GM19438 (cell line): ENCODE measurements at regions not wholly inside any gene's neighbourhood (a gene's known extent, or its start where the extent isn't known, plus 50 kb on each side); places are given as distances from the start of the nearest gene placed in this dataset.
"Not testable (repeated sequence)": the region's sequence is repeated elsewhere in the genome, so short reads cannot be mapped to it uniquely, and the experiment has no call there.

ENCODE experiments used
- ATAC-seq: cut with Tn5 transposase; IDR thresholded peaks from one replicate; pipeline ENCODE4 v1.9.1; 2021; ENCODE audit warnings: low read depth; ENCODE audit not compliant: unreplicated experiment

GRCh38 chr3:139232341-139232740 lies 111.5 kb upstream of the MRPS22 start:
- ATAC-seq: not testable (repeated sequence)

- ATAC-seq: no peak
Measured at GRCh38 chr3:139234491-139234890, 109.3 kb upstream of the MRPS22 start.

GRCh38 chr3:139235192-139235591 lies 108.6 kb upstream of the MRPS22 start:
- no peak for ATAC-seq

- no peak for ATAC-seq
Measured at GRCh38 chr3:139236336-139236735, 107.5 kb upstream of the MRPS22 start.

- ATAC-seq: no peak
Measured at GRCh38 chr3:139238281-139239030, 105.4 kb upstream of the MRPS22 start.

GRCh38 chr3:139239550-139239949 lies 104.3 kb upstream of the MRPS22 start:
- ATAC-seq: no peak

- no peak for ATAC-seq
Measured at GRCh38 chr3:139241783-139242182, 102.0 kb upstream of the MRPS22 start.

- ATAC-seq: no peak
Measured at GRCh38 chr3:139243710-139244109, 100.1 kb upstream of the MRPS22 start.

- no peak for ATAC-seq
Measured at GRCh38 chr3:139248593-139249255, 95.1 kb upstream of the MRPS22 start.

GRCh38 chr3:139251529-139251928 lies 92.3 kb upstream of the MRPS22 start:
- no peak for ATAC-seq

GRCh38 chr3:139252719-139253118 lies 91.1 kb upstream of the MRPS22 start:
- ATAC-seq: no peak

- ATAC-seq: no peak
Measured at GRCh38 chr3:139258276-139258675, 85.5 kb upstream of the MRPS22 start.

GRCh38 chr3:139259398-139259797 lies 84.4 kb upstream of the MRPS22 start:
- no peak for ATAC-seq

- ATAC-seq: no peak
Measured at GRCh38 chr3:139260041-139260486, 83.8 kb upstream of the MRPS22 start.

- no peak for ATAC-seq
Measured at GRCh38 chr3:139260793-139261736, 82.8 kb upstream of the MRPS22 start.

- ATAC-seq: no peak
Measured at GRCh38 chr3:139261754-139262586, 81.8 kb upstream of the MRPS22 start.

- ATAC-seq: no peak
Measured at GRCh38 chr3:139263798-139264197, 80.0 kb upstream of the MRPS22 start.

GRCh38 chr3:139264375-139264774 lies 79.4 kb upstream of the MRPS22 start:
- ATAC-seq: no peak

- ATAC-seq: no peak
Measured at GRCh38 chr3:139265131-139266016, 78.4 kb upstream of the MRPS22 start.
